DMS 273 (cell line): ENCODE measurements at regions not wholly inside any gene's neighbourhood (a gene's known extent, or its start where the extent isn't known, plus 50 kb on each side); places are given as distances from the start of the nearest gene placed in this dataset.

Experiments used
- DNase-seq: peaks from one replicate; lab custom pipeline; 2025; ENCODE audit not compliant: unreplicated experiment; lab: John Stamatoyannopoulos, UW

- DNase-seq = no peak
These were observed 61.6 kb downstream of the CCR1 start for GRCh38 chr3:46146548-46146947.

- no peak for DNase-seq
These were observed 62.1 kb downstream of the CCR1 start for GRCh38 chr3:46146021-46146420.

GRCh38 chr3:46145147-46145546 is 63.0 kb downstream of the CCR1 start:
- DNase-seq = no peak

GRCh38 chr3:46143951-46144473 is 64.1 kb downstream of the CCR1 start:
- DNase-seq = no peak

GRCh38 chr3:46141813-46142212 is 66.3 kb downstream of the CCR1 start:
- no peak for DNase-seq

GRCh38 chr3:46138581-46138980 is 69.5 kb downstream of the CCR1 start:
- DNase-seq = no peak

- DNase-seq = no peak
These were observed 72.6 kb downstream of the CCR1 start for GRCh38 chr3:46135475-46135874.

GRCh38 chr3:46133285-46133684 is 74.8 kb downstream of the CCR1 start:
- no peak for DNase-seq

GRCh38 chr3:46132565-46132964 is 75.5 kb downstream of the CCR1 start:
- no peak for DNase-seq

GRCh38 chr3:46131884-46132450 is 76.1 kb downstream of the CCR1 start:
- DNase-seq = no peak

- no peak for DNase-seq
These were observed 77.3 kb downstream of the CCR1 start for GRCh38 chr3:46130631-46131310.

GRCh38 chr3:46129588-46130272 is 78.4 kb downstream of the CCR1 start:
- no peak for DNase-seq

- DNase-seq = no peak
These were observed 80.6 kb downstream of the CCR1 start for GRCh38 chr3:46127503-46127902.

GRCh38 chr3:46124216-46125177 is 83.6 kb downstream of the CCR1 start:
- DNase-seq = no peak

- no peak for DNase-seq
These were observed 84.5 kb downstream of the CCR1 start for GRCh38 chr3:46123646-46124045.

- DNase-seq = no peak
These were observed 86.0 kb downstream of the CCR1 start for GRCh38 chr3:46122091-46122490.

GRCh38 chr3:46120983-46121382 is 87.1 kb downstream of the CCR1 start:
- DNase-seq = no peak

- DNase-seq = no peak
These were observed 88.2 kb downstream of the CCR1 start for GRCh38 chr3:46119709-46120498.

- DNase-seq = no peak
These were observed 88.9 kb downstream of the CCR1 start for GRCh38 chr3:46119253-46119652.

GRCh38 chr3:46116996-46117395 is 89.7 kb upstream of the XCR1 start:
- no peak for DNase-seq
